HL-60 (cell line): ENCODE measurements at regions not wholly inside any gene's neighbourhood (a gene's known extent, or its start where the extent isn't known, plus 50 kb on each side); places are given as distances from the start of the nearest gene placed in this dataset.
"Not testable (repeated sequence)": the region's sequence is repeated elsewhere in the genome, so short reads cannot be mapped to it uniquely, and the experiment has no call there.

Source experiments
- DNase-seq, 2 experiments: peaks; one replicate each; pipeline ENCODE4 v3.0.0-alpha.2; 2010 to 2020; ENCODE audit warnings: low read depth in 1 of 2, low spot score in 1 of 2
- H3K27ac ChIP-seq: fragments of 250-450 bp; sonication (Bioruptor Pico); replicated peaks from 2 replicates; pipeline ENCODE4 v1.5.1; 2020; ENCODE audit warnings: mild to moderate bottlenecking, moderate library complexity
- H3K27me3 ChIP-seq: fragments of 250-450 bp; sonication (Bioruptor Pico); 2 replicates; pipeline ENCODE4 v1.5.1; 2021; ENCODE audit warnings: mild to moderate bottlenecking, moderate library complexity; ENCODE audit not compliant: insufficient read depth, poor library complexity, severe bottlenecking
- H3K4me3 ChIP-seq: replicated peaks from 2 replicates; pipeline ENCODE4 v1.5.1; 2011; ENCODE audit warnings: mild to moderate bottlenecking, control low read depth, low read length; ENCODE audit not compliant: insufficient read depth
- CTCF ChIP-seq: IDR thresholded peaks from one replicate; pipeline ENCODE4 v1.5.1; 2011; ENCODE audit warnings: low read length, control low read depth, inconsistent platforms; ENCODE audit not compliant: insufficient read depth
- GABPA ChIP-seq: IDR thresholded peaks from 2 replicates; pipeline ENCODE4 v1.6.1; 2012; ENCODE audit warnings: low read depth
- POLR2AphosphoS5 ChIP-seq: IDR thresholded peaks from 2 replicates; pipeline ENCODE4 v1.6.1; 2012; ENCODE audit warnings: low read depth
- REST ChIP-seq: IDR thresholded peaks from 2 replicates; pipeline ENCODE4 v1.6.1; 2012; ENCODE audit warnings: low read depth; ENCODE audit not compliant: insufficient replicate concordance
- SPI1 ChIP-seq: IDR thresholded peaks from 2 replicates; pipeline ENCODE4 v1.6.1; 2012; ENCODE audit warnings: low read depth, mild to moderate bottlenecking, borderline replicate concordance

- Histone ChIP-seq H3K27me3 (no peaks in the 10 kb centered on the region), H3K27ac (no peak overlapping the region), H3K4me3 (no peak overlapping the region)
- peak; percentile 4 to 42 for DNase-seq
- TF ChIP-seq SPI1 (peak; percentile 75; the same call in 1 of the 2 replicates), POLR2AphosphoS5 (no peak)
Measured at GRCh38 chr14:87386524-87386923, 606.5 kb downstream of the GALC start.

GRCh38 chr14:87380054-87380453, 612.9 kb downstream of the GALC start:
- no peak for DNase-seq
- H3K27me3 ChIP-seq: no peaks in the 10 kb centered on the region
- no peak overlapping the region for H3K27ac ChIP-seq
- H3K4me3 ChIP-seq: no peak overlapping the region
- TF ChIP-seq GABPA (no peak), CTCF (no peak), REST (no peak), POLR2AphosphoS5 (no peak), SPI1 (no peak)

- DNase-seq: no peak
- TF ChIP-seq CTCF: no peak
- no peak for TF ChIP-seq GABPA
- no peak for TF ChIP-seq REST
- no peak for TF ChIP-seq SPI1
- no peak for TF ChIP-seq POLR2AphosphoS5
- Histone ChIP-seq H3K27ac (no peak overlapping the region), H3K27me3 (no peaks in the 10 kb centered on the region), H3K4me3 (no peak overlapping the region)
Measured at GRCh38 chr14:87368751-87369150, 624.2 kb downstream of the GALC start.

GRCh38 chr14:87360246-87360645, 632.7 kb downstream of the GALC start:
- not testable (repeated sequence) for H3K4me3 ChIP-seq, H3K27ac ChIP-seq, H3K27me3 ChIP-seq, DNase-seq

GRCh38 chr14:87351007-87351406, 642.0 kb downstream of the GALC start:
- Histone ChIP-seq H3K27me3 (no peaks in the 10 kb centered on the region), H3K27ac (no peak overlapping the region), H3K4me3 (no peak overlapping the region)
- no peak for DNase-seq
- TF ChIP-seq REST: no peak
- TF ChIP-seq SPI1: no peak
- TF ChIP-seq POLR2AphosphoS5: no peak
- no peak for TF ChIP-seq GABPA
- no peak for TF ChIP-seq CTCF
